ENCODE measurements at regions not wholly inside any gene's neighbourhood (a gene's known extent, or its start where the extent isn't known, plus 50 kb on each side); places are given as distances from the start of the nearest gene placed in this dataset.

GRCh38 chr15:60073466-60073840 lies 69.3 kb downstream of the FOXB1 start:
- Histone ChIP-seq H2BK12ac (ENCODE audit: insufficient read length, low read depth, low read length) (no peak overlapping the region), H3K79me1 (ENCODE audit: insufficient read depth, low read depth, low read length, poor library complexity, severe bottlenecking) (no peaks in the 10 kb centered on the region), H3K9ac (ENCODE audit: extremely low read depth, insufficient read length, low read length) (no peak overlapping the region), H3T11ph (ENCODE audit: low read length) (no peak overlapping the region), H2AFZ (ENCODE audit: low read length) (no peak overlapping the region), H4K20me1 (ENCODE audit: control insufficient read depth, insufficient read depth, insufficient read length) (no peaks in the 10 kb centered on the region), H3K23me2 (ENCODE audit: insufficient read length, low read depth, low read length, poor library complexity, severe bottlenecking) (no peaks in the 10 kb centered on the region), H2BK5ac (ENCODE audit: insufficient read length, low read length) (no peak overlapping the region), H3K27me3 (ENCODE audit: insufficient read depth, low read length) (no peaks in the 10 kb centered on the region), H3K79me2 (ENCODE audit: insufficient read depth, low read length) (no peaks in the 10 kb centered on the region), H3K4ac (ENCODE audit: low read depth, low read length) (no peak overlapping the region), H4K8ac (replicated peaks; ENCODE audit: insufficient read length, low read depth, low read length) (no peak overlapping the region), H3K14ac (ENCODE audit: insufficient read depth, low read length) (no peak overlapping the region), H3K23ac (ENCODE audit: insufficient read length, low read depth, low read length) (no peak overlapping the region), H2BK120ac (ENCODE audit: low read depth, low read length, poor library complexity, severe bottlenecking) (no peak overlapping the region), H3K4me1 (ENCODE audit: insufficient read depth, low read length) (peaks cover 13% of the 10 kb centered on the region; the same call in 1 of the 2 replicates), H4K91ac (ENCODE audit: insufficient read length, low read depth, low read length) (no peak overlapping the region), H2AK5ac (ENCODE audit: insufficient read length, low read length) (no peak overlapping the region), H2BK20ac (ENCODE audit: low read depth, low read length, poor library complexity, severe bottlenecking) (no peak overlapping the region), H4K5ac (ENCODE audit: insufficient read length, low read depth, low read length) (no peak overlapping the region), H3K9me3 (ENCODE audit: control insufficient read depth, low read depth, low read length) (no peaks in the 10 kb centered on the region), H3K27ac (ENCODE audit: insufficient read length, low read depth, low read length) (no peak overlapping the region), H3K56ac (ENCODE audit: insufficient read length, low read depth, low read length) (no peak overlapping the region), H2BK15ac (ENCODE audit: low read depth, low read length) (no peak overlapping the region), H3K18ac (ENCODE audit: insufficient read length, low read depth, low read length) (no peak overlapping the region), H3K4me2 (ENCODE audit: insufficient read depth, insufficient read length, low read length) (no peak overlapping the region)
- Mint-ChIP-seq H3K27me3 (ENCODE audit: low read depth) (peaks cover 4% of the 10 kb centered on the region; the same call in 1 of the 2 replicates), H3K9me3 (peaks cover 6 to 8% of the 10 kb centered on the region in 2 experiments), H3K27ac (no peak overlapping the region), H3K4me1 (peaks cover 51 to 54% of the 10 kb centered on the region in 2 experiments), H3K4me3 (no peak overlapping the region), H3K36me3 (ENCODE audit: insufficient read depth in 1 of 3, low read depth in 3 of 3) (peaks cover 0 to 7% (median 2%) of the 10 kb centered on the region in 3 experiments; a peak in 2 of 7 replicates)
- WGBS (ENCODE audit: extremely low coverage, insufficient read length, low lambda C conversion rate): no CpG with 5 or more reads among the region's 3 CpGs
- no peak for DNase-seq
- TF ChIP-seq, protein P1, sequence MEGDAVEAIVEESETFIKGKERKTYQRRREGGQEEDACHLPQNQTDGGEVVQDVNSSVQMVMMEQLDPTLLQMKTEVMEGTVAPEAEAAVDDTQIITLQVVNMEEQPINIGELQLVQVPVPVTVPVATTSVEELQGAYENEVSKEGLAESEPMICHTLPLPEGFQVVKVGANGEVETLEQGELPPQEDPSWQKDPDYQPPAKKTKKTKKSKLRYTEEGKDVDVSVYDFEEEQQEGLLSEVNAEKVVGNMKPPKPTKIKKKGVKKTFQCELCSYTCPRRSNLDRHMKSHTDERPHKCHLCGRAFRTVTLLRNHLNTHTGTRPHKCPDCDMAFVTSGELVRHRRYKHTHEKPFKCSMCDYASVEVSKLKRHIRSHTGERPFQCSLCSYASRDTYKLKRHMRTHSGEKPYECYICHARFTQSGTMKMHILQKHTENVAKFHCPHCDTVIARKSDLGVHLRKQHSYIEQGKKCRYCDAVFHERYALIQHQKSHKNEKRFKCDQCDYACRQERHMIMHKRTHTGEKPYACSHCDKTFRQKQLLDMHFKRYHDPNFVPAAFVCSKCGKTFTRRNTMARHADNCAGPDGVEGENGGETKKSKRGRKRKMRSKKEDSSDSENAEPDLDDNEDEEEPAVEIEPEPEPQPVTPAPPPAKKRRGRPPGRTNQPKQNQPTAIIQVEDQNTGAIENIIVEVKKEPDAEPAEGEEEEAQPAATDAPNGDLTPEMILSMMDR (conservative IDR thresholded peaks at IDR 0.05): no peak

Measured in H9 (cell line).